NCI-H345 treated with DMSO at 0.1 percent for 48 hours (cell line): ENCODE measurements at regions not wholly inside any gene's neighbourhood (a gene's known extent, or its start where the extent isn't known, plus 50 kb on each side); places are given as distances from the start of the nearest gene placed in this dataset.
A peak's percentile ranks its signal among the peaks of the same experiment; 100 is the strongest.
"Not testable (repeated sequence)": the region's sequence is repeated elsewhere in the genome, so short reads cannot be mapped to it uniquely, and the experiment has no call there.

Source experiments
- DNase-seq: peaks from one replicate; lab custom pipeline; 2025; ENCODE audit not compliant: unreplicated experiment; lab: John Stamatoyannopoulos, UW

DNA sequence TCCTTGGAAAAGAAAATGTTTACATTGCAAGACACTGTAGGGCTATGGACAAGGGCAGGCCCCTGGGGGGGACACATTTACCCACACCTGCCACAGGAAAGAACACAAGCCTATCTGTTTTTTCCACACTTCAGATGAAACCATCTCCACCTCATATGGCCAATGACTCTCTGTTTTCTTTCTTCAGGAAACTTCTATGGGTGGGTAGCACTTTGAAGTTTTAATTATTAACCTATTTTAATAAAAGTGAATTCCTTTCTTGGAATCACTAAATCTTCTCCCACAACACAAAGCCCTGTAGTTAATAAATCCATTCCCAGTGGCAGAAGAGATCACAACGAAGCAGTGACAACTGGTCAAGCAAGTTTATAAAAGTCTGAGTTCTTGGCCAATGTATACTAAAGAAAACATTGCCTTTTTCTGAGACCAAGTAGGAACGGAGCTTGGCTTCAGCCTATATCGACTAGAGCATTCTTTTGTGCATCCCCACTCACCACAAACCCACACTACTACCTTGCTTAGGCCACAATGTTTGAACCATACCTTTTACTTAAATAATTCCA, 125.1 kb upstream of the CARMIL1 start:
- DNase-seq = no peak

DNA sequence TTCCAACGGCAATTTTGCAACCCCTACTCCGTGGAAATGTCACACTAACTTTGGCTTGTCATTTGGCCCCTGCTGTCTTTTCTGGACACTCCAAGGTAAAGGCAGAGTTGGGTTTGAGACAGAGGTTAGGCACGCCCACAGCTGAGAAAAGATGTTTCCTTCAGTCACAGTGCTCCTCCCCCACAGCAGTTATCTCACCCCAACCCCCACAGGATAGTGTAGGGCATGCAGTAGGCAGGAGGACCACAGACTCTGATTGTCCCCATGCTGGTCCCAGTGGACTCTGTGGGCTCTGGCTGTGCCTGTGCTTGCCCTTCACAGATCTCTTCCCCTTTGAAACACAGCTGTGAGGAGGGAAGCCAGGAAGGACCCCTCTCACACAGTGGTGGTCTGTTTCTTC, 124.0 kb upstream of the CARMIL1 start:
- no peak for DNase-seq

DNA sequence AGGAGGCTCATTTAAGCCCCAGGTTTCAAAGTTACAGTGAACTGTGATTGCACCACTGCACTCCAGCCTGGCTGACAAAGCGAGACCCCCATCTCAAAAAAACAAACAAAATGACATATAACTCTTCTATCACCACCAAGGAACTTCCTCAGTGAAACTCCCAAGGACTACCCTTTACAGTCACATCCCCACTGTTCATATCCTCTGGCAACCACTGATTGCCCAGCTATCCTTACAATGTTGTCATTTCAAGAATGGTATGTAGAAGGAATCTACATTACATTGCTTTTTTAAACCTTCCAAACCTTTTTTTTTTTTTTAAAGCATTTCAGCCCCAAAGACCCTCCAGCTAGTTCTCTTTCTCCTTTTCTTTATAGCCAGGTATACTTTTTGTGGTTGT, 123.1 kb upstream of the CARMIL1 start:
- no peak for DNase-seq

DNA sequence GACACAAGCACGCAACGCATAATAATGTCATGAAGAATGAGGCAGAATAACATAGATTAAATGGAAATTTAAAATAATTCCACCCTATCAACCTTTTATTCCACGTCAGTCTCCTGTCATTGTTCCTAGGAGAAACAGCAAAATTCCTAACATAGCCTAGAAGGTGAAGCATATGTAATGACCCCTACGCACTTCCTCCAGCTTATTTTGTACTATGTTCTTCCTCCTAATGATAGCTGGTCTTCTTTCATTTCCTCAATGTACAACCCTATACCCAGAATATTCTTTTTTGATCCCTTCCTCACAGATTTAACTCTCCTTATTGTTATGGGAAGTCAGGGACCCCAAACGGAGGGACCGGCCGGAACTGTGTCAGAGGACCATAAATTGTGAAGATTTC, 122.0 kb upstream of the CARMIL1 start:
- no peak for DNase-seq

DNA sequence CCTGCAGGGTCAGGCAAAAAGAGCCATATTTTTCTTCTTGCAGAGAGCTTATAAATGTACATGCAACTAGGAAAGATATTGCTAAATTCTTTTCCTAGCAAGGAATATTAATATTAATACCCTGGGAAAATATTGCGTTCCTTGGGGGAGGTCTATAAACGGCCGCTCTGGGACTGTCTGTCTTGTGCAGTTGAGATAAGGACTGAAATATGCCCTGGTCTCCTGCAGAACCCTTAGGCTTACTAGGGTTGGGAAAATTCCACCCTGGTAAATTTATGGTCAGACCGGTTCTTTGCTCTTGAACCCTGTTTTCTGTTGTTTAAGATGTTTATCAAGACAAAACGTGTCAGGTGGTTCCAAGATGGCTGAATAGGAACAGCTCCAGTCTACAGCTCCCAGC, 121.3 kb upstream of the CARMIL1 start:
- no peak for DNase-seq

DNA sequence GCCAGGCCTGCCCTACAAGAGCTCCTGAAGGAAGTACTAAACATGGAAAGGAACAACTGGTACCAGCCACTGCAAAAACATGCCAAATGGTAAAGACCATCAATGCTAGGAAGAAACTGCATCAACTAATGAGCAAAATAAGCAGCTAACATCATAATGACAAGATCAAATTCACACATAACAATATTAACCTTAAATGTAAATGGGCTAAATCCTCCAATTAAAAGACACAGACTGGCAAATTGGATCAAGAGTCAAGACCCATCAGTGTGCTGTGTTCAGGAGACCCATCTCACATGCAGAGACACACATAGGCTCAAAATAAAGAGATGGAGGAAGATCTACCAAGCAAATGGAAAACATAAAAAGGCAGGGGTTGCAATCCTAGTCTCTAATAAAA, 119.0 kb upstream of the CARMIL1 start:
- not testable (repeated sequence) for DNase-seq

DNA sequence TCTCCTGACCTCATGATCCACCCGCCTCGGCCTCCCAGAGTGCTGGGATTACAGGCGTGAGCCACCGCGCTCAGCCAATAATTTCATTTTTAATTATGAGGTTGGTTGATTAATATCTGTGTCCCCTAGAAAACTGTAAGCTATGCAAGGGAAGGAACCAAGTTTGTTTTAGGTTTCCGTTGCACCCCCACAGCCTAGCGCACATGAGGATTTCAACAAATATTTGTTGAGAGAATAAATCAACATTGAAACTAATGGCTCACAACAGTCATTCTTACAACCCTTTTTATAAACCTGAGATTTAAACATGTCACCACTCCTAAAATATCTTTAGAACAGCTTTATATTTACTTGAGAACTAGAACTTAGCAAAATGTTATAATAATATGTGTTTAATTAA, 114.0 kb upstream of the CARMIL1 start:
- DNase-seq = no peak

DNA sequence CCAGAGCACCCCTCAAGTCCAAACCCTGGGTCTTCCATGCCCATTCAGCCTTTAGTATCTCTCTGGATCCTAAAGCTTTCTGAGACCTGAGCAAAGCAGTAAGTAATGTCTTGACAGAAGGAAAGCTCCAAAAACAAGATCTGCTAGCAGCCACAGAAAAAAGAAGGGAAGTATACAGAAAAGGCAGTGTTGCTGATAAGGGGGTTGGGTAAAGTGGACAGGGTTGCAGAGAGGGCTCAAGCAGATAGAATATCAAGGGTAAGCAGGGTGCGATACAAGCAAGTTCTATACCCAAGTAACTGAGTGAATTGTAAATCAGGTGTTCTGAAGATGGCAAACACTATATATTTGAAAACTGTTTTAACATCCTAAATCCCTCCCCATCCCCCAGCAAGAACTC, 113.4 kb upstream of the CARMIL1 start:
- no peak for DNase-seq

DNA sequence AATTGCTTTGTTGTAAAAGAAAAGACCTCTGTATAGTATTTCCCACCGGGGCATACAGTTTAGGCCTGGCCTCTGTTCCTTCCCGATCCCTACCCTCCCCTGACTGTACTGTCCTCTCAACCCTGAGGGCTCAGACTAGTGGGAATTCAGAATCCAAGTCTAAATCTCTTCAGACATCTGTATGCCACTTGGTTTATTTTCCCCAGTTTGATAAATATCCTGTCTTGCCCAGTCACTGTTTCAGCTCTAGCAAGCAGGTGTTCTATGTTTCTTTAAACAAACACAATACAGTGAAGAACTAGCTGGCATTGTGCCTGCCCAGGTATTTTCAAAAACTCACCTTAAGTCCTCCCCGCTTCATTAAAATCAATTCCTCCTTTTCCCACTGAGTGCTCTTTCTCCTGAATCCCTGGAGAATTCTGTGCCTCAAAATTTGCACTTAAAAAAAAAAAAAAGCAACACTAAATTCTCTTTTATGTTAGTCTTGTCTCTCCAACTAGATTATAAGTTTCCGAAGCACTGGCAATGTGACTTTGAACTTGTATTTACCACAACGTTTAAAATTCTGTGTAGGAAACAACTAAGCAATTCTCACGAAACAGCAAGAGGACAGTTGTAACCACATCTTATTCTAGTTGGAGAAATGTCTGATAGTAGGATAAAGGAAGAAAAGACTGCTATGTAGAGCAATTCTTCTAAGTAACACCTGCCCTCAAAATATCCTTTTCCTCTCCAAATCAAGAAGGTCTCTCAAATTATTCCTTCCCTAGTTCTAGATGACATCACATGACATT, 112.0 kb upstream of the CARMIL1 start:
- peak; percentile 79 for DNase-seq

DNA sequence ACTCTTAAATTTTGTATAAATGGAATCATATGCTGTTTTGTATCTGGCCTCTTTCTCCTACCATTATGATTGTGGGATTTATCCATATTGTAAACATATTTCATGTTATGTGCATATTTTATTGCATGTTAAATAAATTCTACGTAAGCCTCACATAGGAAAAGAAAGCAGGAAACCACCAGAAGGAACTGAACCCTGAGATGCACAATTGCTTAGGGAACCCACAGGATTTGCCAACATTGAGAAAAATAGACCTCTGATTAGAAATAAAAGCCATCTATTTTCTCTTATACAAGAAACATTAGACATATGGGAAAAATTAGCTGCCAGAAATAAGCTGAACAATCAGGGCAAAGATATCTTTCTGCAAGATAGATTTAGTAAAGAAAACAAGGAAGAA, 111.2 kb upstream of the CARMIL1 start:
- DNase-seq = no peak

DNA sequence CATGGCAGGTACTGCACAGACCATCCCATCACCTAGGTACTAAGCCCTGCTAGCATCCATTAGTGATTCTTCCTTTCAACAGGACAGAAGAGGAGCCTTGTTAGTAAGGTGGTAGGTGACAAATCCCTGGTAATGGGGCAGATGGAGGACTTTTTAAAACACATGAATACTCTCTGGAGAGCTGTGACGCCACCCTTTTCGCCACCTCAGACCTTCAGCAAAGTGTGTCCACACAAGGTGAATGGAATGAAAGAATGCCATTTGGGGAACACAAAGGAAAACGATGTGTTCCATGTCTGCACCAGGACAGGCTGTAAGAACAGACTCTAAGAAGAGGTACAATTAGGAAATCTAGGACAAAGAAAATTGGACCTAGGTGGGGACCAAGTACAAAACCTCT, 110.5 kb upstream of the CARMIL1 start:
- no peak for DNase-seq

DNA sequence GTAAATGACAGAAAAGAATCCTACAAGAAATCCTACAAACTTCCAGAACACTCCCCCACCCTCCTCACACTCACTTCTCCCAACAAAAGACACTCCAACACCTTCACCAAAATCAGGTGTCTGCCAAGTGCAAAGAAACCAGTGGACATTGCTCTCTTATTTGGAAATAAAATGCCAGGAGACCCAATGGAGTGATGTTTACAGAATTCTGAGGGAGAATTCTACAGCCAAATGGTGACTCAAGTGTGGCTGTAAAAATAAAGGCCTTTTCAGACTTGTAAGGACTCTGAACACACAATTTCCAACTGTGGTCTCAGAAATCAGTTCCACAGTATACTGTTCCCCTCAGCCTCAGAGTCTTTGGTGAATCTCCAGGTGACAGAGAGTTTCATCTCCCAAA, 109.6 kb upstream of the CARMIL1 start:
- DNase-seq = no peak

DNA sequence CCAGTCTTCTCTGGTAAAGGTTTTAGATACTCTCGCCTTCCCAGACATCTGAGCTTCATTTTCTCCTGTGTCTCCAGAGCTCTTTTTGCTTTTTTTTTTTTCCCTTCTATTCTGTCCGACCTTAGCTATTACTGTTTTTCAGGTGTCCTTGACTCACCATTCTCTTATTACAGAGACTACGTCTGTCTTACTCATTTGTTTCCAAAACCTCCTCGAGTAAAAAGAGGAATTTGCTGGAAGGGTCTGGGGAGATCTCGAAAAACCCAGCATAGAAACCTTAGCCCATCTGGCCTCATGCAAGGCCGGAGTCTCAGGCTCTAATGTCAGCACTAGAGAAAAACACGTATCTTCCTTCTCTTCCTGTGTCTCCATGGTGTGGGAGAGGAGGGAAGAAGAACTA, 109.2 kb upstream of the CARMIL1 start:
- no peak for DNase-seq

DNA sequence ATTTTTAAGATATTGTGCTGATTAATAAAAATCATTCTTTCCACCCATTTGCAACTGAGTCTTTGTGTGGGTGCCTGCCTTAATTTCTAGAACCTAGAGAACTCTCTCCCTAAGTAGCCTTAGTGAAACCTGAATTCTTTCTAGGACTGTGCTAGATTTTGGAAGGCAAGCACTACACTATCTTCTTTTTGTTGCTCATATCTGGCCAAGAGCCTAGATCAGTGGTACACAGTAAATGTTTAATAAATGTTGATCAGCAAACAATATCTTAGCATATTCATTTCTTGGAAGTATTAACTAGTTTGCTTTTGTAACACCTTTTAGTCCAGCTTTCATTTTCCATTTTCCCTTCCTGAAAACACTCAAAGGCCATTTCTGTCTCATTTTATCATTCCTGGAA, 108.5 kb upstream of the CARMIL1 start:
- DNase-seq = no peak

DNA sequence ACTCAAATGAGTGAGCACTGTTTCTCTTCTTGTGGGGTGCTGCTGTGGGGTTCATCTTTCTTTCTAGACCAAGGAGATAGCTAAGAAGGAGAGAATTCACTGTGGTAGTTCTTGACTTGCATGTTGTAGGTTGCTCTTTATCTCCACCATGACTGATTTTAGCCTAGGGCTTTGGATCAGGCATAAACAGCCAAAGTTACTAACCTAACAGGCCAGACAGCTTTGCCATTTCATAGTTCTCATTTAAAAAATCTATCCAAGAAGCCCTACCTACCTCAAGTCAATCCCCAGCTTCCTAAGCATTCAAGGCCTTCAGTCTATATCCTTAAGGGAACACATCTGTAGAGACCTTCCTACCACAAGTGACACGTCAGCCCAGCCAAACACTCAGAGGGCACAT, 107.9 kb upstream of the CARMIL1 start:
- DNase-seq = no peak

DNA sequence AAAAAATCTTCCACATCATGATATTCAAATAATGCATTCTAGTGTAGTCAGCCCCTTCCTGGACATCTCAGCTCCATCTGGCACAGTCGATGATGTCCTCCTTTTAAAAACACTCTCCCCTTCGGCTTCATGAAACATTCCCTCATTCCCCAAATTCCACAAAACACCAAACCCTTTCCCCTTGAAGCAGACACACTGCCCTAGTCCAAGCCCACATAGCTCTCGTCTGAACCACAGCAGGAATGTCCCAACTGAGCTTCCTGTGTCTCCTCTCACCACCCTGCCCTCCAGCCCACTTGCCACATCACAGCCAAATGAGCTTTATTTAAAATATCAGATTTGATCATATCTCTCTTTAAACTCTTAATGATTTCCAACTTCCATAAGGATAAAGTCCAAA, 106.4 kb upstream of the CARMIL1 start:
- DNase-seq = no peak

DNA sequence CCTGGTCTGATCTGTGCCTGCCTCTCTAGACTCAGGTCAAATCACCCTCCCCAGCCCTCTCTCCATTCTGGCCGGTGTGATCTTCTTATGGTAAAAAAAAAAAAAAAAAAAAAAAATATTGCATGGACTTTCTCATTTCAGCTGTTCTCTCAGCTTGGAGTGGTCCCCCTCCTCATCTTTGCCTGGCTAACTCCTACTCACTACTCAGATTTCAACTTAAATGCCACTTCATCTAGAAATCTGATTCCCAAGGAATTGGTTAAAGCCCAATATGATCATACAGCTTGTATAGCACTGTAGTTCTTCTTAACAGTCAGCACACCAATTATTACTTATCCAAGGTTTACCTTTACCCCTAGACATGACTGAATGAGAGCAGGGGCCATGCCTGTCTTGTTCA, 105.9 kb upstream of the CARMIL1 start:
- no peak for DNase-seq

DNA sequence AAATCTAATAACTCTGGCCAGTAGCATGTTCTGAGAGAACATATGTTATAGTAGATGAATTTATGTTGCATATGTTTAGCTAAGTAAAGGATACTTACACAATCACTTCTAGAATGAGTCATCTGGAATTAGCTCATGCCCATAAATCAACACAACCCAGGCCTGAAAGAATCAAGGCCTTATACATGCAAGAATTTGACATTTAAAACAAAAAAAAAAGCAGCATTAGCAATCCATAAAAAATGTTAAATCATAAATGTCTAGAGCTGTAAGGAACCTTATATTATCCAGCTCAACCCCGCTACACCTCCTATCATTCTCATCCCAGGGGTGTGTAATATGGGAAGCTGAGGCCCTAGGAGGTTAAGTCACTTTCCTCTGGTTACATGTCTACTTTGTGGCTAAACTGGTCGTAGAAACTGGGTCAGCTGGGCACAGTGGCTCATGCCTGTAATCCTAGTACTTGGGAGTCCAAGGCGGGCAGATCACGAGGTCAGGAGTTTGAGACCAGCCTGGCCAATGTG, 105.2 kb upstream of the CARMIL1 start:
- DNase-seq = no peak

DNA sequence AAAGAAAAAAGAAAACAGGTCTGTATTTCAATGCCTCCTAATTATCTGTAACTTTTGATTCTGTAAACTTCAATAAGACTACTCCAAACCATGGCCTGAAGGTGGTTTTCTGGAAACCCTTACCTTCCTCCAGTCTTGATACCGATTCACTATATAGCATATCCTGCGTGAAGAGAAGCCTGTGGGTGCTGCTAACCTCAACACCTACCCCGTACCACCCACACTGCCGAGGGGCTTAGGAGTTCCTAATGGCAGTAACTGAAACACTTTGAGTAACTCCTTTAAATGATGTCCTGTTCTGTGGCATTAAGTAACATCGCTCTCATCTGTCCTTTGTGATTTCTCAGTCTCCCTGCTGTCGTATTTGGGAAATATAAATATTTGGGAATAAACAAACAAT, 104.5 kb upstream of the CARMIL1 start:
- no peak for DNase-seq

DNA sequence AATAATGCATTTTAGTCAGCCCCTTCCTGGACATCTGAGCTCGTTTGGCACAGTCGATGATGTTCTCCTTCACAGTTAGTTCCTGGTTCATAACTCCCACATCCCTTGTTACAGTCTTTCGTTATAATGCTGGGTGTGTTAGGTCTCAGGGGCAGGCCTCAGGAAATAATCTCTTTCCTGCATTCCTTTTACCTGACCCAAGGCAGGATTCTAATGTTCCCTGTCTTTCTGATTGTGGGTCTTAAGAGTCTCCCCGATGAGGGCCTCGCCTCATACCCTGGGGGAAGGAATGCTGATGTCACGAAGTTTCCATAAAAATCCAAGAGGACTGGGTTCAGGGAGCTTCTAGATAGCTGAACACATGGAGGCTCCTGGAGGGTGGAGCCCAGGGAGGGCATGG, 104.0 kb upstream of the CARMIL1 start:
- DNase-seq = no peak

DNA sequence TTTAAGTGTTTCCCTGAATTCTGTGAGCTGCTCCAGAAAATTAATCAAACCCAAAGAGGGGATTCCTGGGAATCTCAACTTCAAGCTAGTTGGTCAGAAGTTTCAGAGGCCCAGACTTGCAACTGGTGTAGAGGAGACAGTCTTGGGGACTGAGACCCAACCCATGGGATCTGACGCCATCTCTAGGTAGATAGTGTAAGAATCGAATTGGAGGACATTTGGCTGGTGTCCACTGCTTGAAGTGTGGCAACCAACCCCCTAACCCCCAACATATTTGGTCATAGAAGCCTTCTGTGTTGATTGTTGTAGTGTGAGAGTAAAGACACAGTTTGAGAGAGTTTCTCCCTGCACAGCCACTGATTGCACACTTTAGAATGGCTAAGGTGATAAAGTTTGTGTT, 103.5 kb upstream of the CARMIL1 start:
- DNase-seq = no peak

DNA sequence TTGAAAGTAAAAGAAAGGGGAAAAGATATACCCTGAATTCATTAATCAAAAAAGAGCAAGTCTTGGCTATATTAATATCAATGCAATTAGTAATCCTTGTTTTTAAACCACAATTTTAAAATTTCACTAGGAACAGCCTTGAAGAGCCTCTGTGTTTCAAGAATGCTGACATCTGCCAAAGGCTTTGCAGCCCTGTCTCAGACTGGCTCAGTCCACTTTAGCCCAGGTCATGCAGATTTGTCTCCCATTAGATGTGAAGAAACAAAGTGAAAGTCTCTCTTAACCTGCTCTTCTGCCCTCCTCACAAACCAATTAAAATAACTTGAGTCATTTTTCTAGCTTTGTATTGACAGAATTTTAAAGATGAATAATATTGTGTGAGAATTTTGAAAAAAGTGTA, 102.7 kb upstream of the CARMIL1 start:
- DNase-seq = no peak

DNA sequence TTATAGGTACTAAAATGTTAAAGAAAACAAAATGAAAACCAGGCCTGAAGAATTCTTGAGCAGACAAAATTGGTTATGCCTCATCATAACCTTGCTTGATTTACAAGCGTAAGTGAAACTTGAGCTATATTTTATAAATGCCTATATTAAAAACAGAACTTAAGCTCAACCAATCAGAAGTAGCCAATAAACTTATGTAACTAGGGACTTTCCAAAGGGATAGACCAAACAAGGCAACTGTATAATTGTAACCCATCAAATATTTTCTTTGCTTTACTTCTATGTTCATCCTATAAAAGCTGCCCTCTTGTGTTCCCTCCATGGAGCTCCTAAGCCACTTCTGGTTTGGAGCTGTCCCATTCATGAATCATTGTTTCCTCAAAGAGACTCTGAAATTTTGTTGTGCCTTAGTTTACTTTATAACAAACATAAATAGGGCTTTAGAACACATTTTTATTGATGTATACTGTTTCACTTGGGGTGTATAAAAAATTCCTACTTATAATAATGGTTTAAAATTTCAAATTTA, 101.6 kb upstream of the CARMIL1 start:
- DNase-seq = no peak
